Esophagus (tissue), 2 donors: ENCODE measurements at regions not wholly inside any gene's neighbourhood (a gene's known extent, or its start where the extent isn't known, plus 50 kb on each side); places are given as distances from the start of the nearest gene placed in this dataset.

Source experiments
- H3K27ac ChIP-seq, 2 donors: one replicate each; pipeline ENCODE4 v1.5.1; 2013; ENCODE audit warnings: low read depth in 2 of 2, mild to moderate bottlenecking in 2 of 2, inconsistent platforms in 1 of 2, low read length in 1 of 2, moderate library complexity in 1 of 2
- H3K27me3 ChIP-seq, 2 donors: one replicate each; pipeline ENCODE4 v1.6.1; 2013; ENCODE audit warnings: low read length in 2 of 2, control low read depth in 1 of 2, mild to moderate bottlenecking in 1 of 2; ENCODE audit not compliant: insufficient read depth in 2 of 2, control insufficient read depth in 1 of 2
- H3K36me3 ChIP-seq, 2 donors: one replicate each; pipeline ENCODE4 v1.6.1; 2013; ENCODE audit warnings: low read length in 1 of 2; ENCODE audit not compliant: control insufficient read depth in 2 of 2, insufficient read depth in 2 of 2
- H3K4me1 ChIP-seq, 2 donors: one replicate each; pipeline ENCODE4 v1.6.1; 2013; ENCODE audit warnings: low read length in 1 of 2; ENCODE audit not compliant: control insufficient read depth in 2 of 2, insufficient read depth in 2 of 2
- H3K4me3 ChIP-seq, 2 donors: one replicate each; pipeline ENCODE4 v1.5.1; 2013; ENCODE audit warnings: low read length in 2 of 2, mild to moderate bottlenecking in 2 of 2, low read depth in 1 of 2, moderate library complexity in 1 of 2
- H3K9me3 ChIP-seq, 2 donors: one replicate each; pipeline ENCODE4 v1.6.1; 2013; ENCODE audit warnings: mild to moderate bottlenecking in 2 of 2, low read depth in 1 of 2, low read length in 1 of 2, moderate library complexity in 1 of 2; ENCODE audit not compliant: control insufficient read depth in 2 of 2, insufficient read depth in 1 of 2
- WGBS, 2 donors: extraction: QIAGEN DNeasy Blood & Tissue Kit; methylation state at CpG; one replicate each; pipeline ENCODE4 v1.1.7; 2013; 5-methylcytosine and 5-hydroxymethylcytosine counted together
- donor health status: healthy with polysubstance abuse.
- donor health status: Bipolar disorder and iron deficiency.

GRCh38 chr20:51335329-51335841 lies 207.1 kb downstream of the NFATC2 start:
- Histone ChIP-seq H3K4me3 (no peak overlapping the region), H3K9me3 (no peaks in the 10 kb centered on the region), H3K27me3 (no peaks in the 10 kb centered on the region), H3K4me1 (peaks cover 0 to 4% of the 10 kb centered on the region in 2 donors), H3K36me3 (no peaks in the 10 kb centered on the region), H3K27ac (no peak overlapping the region)
- 55 to 65% methylated on average over 8 of the region's 8 CpGs for WGBS, 2 donors

GRCh38 chr20:51334609-51335008 lies 207.9 kb downstream of the NFATC2 start:
- H3K27ac ChIP-seq: no peak overlapping the region
- H3K4me3 ChIP-seq: no peak overlapping the region
- peaks cover 0 to 4% of the 10 kb centered on the region in 2 donors for H3K4me1 ChIP-seq
- WGBS, 2 donors: 85 to 90% methylated on average over 9 of the region's 9 CpGs
- H3K36me3 ChIP-seq: no peaks in the 10 kb centered on the region
- H3K9me3 ChIP-seq: no peaks in the 10 kb centered on the region
- H3K27me3 ChIP-seq: no peaks in the 10 kb centered on the region

DNA sequence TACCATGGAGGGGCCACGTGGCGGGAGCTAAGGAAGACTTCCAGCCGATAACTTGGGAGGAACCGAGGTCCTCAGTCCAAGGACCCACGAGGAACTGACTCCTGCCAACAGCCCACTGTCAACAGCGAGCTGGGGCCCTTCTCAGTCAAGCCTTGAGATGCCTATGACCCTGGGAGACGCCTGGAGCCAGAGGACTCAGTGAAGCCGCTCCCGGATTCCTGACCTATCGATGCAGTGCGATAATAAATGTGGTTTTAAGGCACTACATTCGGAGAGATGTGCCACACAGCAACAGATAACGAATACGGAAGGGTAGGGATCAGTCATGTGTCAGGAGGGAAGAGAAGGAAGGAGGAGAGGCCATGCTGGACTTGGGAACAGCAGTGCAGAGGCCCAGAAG lies 208.5 kb downstream of the NFATC2 start:
- Histone ChIP-seq H3K4me1 (peaks cover 0 to 4% of the 10 kb centered on the region in 2 donors), H3K9me3 (no peaks in the 10 kb centered on the region), H3K27ac (no peak overlapping the region), H3K36me3 (no peaks in the 10 kb centered on the region), H3K4me3 (no peak overlapping the region), H3K27me3 (no peaks in the 10 kb centered on the region)
- 92 to 93% methylated on average over 14 of the region's 14 CpGs for WGBS, 2 donors

GRCh38 chr20:51333446-51333845 lies 209.1 kb downstream of the NFATC2 start:
- Histone ChIP-seq H3K4me3 (no peak overlapping the region), H3K9me3 (no peaks in the 10 kb centered on the region)

GRCh38 chr20:51331481-51331880 lies 211.0 kb downstream of the NFATC2 start:
- Histone ChIP-seq H3K4me1 (peaks cover 0 to 4% of the 10 kb centered on the region in 2 donors), H3K27me3 (no peaks in the 10 kb centered on the region), H3K9me3 (no peaks in the 10 kb centered on the region), H3K36me3 (no peaks in the 10 kb centered on the region), H3K4me3 (no peak overlapping the region), H3K27ac (no peak overlapping the region)
- 56 to 71% methylated on average over 19 of the region's 19 CpGs for WGBS, 2 donors

More at GRCh38 chr20:51333446-51333845, 209.1 kb downstream of the NFATC2 start:
- no peak overlapping the region for H3K27ac ChIP-seq
- H3K4me1 ChIP-seq: peaks cover 0 to 4% of the 10 kb centered on the region in 2 donors
- WGBS, 2 donors: 87 to 88% methylated on average over 3 of the region's 3 CpGs
- H3K27me3 ChIP-seq: no peaks in the 10 kb centered on the region
- H3K36me3 ChIP-seq: no peaks in the 10 kb centered on the region

GRCh38 chr20:51329845-51330244 lies 212.7 kb downstream of the NFATC2 start:
- 82 to 97% methylated on average over 1 of the region's 1 CpG for WGBS, 2 donors
- H3K4me1 ChIP-seq: peaks cover 0 to 4% of the 10 kb centered on the region in 2 donors
- no peaks in the 10 kb centered on the region for H3K27me3 ChIP-seq
- H3K4me3 ChIP-seq: no peak overlapping the region
- H3K27ac ChIP-seq: no peak overlapping the region
- no peaks in the 10 kb centered on the region for H3K36me3 ChIP-seq
- peaks cover 0 to 3% of the 10 kb centered on the region in 2 donors for H3K9me3 ChIP-seq

GRCh38 chr20:51327251-51327841 lies 215.2 kb downstream of the NFATC2 start:
- Histone ChIP-seq H3K36me3 (no peaks in the 10 kb centered on the region), H3K27me3 (no peaks in the 10 kb centered on the region), H3K4me1 (peaks cover 0 to 4% of the 10 kb centered on the region in 2 donors), H3K9me3 (peaks cover 0 to 3% of the 10 kb centered on the region in 2 donors), H3K27ac (no peak overlapping the region), H3K4me3 (no peak overlapping the region)
- WGBS, 2 donors: 65 to 66% methylated on average over 17 of the region's 17 CpGs

DNA sequence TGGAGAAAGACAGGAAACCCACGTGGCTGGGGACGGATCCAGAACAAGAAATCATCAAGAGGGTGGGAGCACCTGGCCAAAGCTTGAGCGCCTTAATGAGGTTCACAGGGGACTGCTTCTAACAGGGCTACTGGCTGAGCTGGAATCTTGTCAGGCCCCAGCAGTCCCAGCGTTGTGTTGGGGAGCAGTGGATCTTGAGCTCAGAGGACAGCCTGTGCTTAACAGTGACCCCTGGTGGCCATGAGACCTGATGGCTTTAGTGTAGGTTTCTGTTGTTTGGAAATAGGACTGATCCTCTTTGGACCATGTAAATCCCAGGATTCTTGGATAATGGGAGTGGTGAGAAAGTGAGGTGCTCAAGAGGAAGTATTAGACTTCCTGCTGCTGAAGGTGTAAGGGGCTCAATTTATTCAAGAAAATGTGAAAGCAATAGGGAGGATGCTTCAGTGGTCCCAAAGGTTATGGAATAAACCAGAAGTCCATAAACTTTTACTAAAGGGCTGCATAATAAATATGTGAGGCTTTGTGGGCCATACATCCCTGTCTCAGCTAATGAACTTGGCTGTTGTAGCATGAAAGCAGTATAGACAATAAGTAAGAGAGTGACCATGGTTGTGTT lies 216.2 kb downstream of the NFATC2 start:
- WGBS, 2 donors: 58 to 65% methylated on average over 4 of the region's 4 CpGs
- no peak overlapping the region for H3K4me3 ChIP-seq
- peaks cover 0 to 3% of the 10 kb centered on the region in 2 donors for H3K9me3 ChIP-seq
- H3K4me1 ChIP-seq: peaks cover 0 to 2% of the 10 kb centered on the region in 2 donors
- no peaks in the 10 kb centered on the region for H3K36me3 ChIP-seq
- no peak overlapping the region for H3K27ac ChIP-seq
- H3K27me3 ChIP-seq: no peaks in the 10 kb centered on the region

- WGBS, 2 donors: 75 to 78% methylated on average over 8 of the region's 8 CpGs
These were observed 220.3 kb downstream of the NFATC2 start for GRCh38 chr20:51322164-51322707.

More at GRCh38 chr20:51322164-51322707, 220.3 kb downstream of the NFATC2 start:
- H3K27ac ChIP-seq: no peak overlapping the region
- no peaks in the 10 kb centered on the region for H3K27me3 ChIP-seq
- peaks cover 0 to 3% of the 10 kb centered on the region in 2 donors for H3K9me3 ChIP-seq
- no peaks in the 10 kb centered on the region for H3K36me3 ChIP-seq
- H3K4me3 ChIP-seq: no peak overlapping the region
- H3K4me1 ChIP-seq: no peaks in the 10 kb centered on the region
